ENCODE measurements at regions not wholly inside any gene's neighbourhood (a gene's known extent, or its start where the extent isn't known, plus 50 kb on each side); places are given as distances from the start of the nearest gene placed in this dataset.

- DNase-seq (ENCODE audit: unreplicated experiment), result no peak
- BruUV-seq (replicated peaks), result no TSS peak
- intact Hi-C loops (cut with micrococcal nuclease), result no loop called here
- Mint-ChIP-seq H3K36me3 (ENCODE audit: insufficient read depth, unreplicated experiment) (no peaks in the 10 kb centered on the region), H3K27ac (ENCODE audit: low read depth, unreplicated experiment) (no peak overlapping the region), H3K9me3 (ENCODE audit: unreplicated experiment) (no peaks in the 10 kb centered on the region), H3K27me3 (ENCODE audit: insufficient read depth, unreplicated experiment) (peaks cover 11% of the 10 kb centered on the region), H3K4me3 (ENCODE audit: unreplicated experiment) (no peak overlapping the region), H3K4me1 (ENCODE audit: insufficient read depth, unreplicated experiment) (peaks cover 7% of the 10 kb centered on the region)
- TF ChIP-seq CTCF (IDR thresholded peaks at IDR 0.05; ENCODE audit: unreplicated experiment), result no peak
- POLR2A ChIA-PET, result no interaction called here
- CTCF ChIA-PET, result interaction anchor here (0.7 kb wide), 1 partner anchor 27 kb away, joined by 3 read pairs; no protein-coding TSS in a partner anchor
Observed at GRCh38 chr15:69609776-69610175, 157.2 kb downstream of the RPLP1 start.

- ChIA-PET CTCF (interaction anchor here (0.7 kb wide), 1 partner anchor 27 kb away, joined by 3 read pairs; no protein-coding TSS in a partner anchor), POLR2A (no interaction called here)
- peaks cover 12% of the 10 kb centered on the region for H3K4me1 Mint-ChIP-seq (ENCODE audit: insufficient read depth, unreplicated experiment)
- no peaks in the 10 kb centered on the region for H3K9me3 Mint-ChIP-seq (ENCODE audit: unreplicated experiment)
- H3K36me3 Mint-ChIP-seq (ENCODE audit: insufficient read depth, unreplicated experiment), result no peaks in the 10 kb centered on the region
- intact Hi-C loops (cut with micrococcal nuclease), result no loop called here
- no peak for DNase-seq (ENCODE audit: unreplicated experiment)
- no peak overlapping the region for H3K4me3 Mint-ChIP-seq (ENCODE audit: unreplicated experiment)
- no TSS peak for BruUV-seq (replicated peaks)
- no peak overlapping the region for H3K27ac Mint-ChIP-seq (ENCODE audit: low read depth, unreplicated experiment)
- TF ChIP-seq CTCF (IDR thresholded peaks at IDR 0.05; ENCODE audit: unreplicated experiment), result no peak
- H3K27me3 Mint-ChIP-seq (ENCODE audit: insufficient read depth, unreplicated experiment), result peaks cover 11% of the 10 kb centered on the region
Observed at GRCh38 chr15:69610277-69610676, 157.7 kb downstream of the RPLP1 start.

GRCh38 chr15:69610858-69611257 is 158.2 kb downstream of the RPLP1 start:
- CTCF ChIA-PET, result no interaction called here
- DNase-seq (ENCODE audit: unreplicated experiment), result no peak

GRCh38 chr15:69612112-69612511 is 159.5 kb downstream of the RPLP1 start:
- POLR2A ChIA-PET, result no interaction called here
- Mint-ChIP-seq H3K4me3 (ENCODE audit: unreplicated experiment) (no peak overlapping the region), H3K27ac (ENCODE audit: low read depth, unreplicated experiment) (no peak overlapping the region), H3K9me3 (ENCODE audit: unreplicated experiment) (no peaks in the 10 kb centered on the region), H3K27me3 (ENCODE audit: insufficient read depth, unreplicated experiment) (peaks cover 9% of the 10 kb centered on the region), H3K36me3 (ENCODE audit: insufficient read depth, unreplicated experiment) (no peaks in the 10 kb centered on the region), H3K4me1 (ENCODE audit: insufficient read depth, unreplicated experiment) (peaks cover 20% of the 10 kb centered on the region)
- no peak for TF ChIP-seq CTCF (IDR thresholded peaks at IDR 0.05; ENCODE audit: unreplicated experiment)
- no peak for DNase-seq (ENCODE audit: unreplicated experiment)
- intact Hi-C loops (cut with micrococcal nuclease), result no loop called here
- no TSS peak for BruUV-seq (replicated peaks)
- CTCF ChIA-PET, result interaction anchor here (0.6 kb wide), 1 partner anchor 9 kb away, joined by 3 read pairs; no protein-coding TSS in a partner anchor

More at GRCh38 chr15:69610858-69611257, 158.2 kb downstream of the RPLP1 start:
- Mint-ChIP-seq H3K9me3 (ENCODE audit: unreplicated experiment) (no peaks in the 10 kb centered on the region), H3K27ac (ENCODE audit: low read depth, unreplicated experiment) (no peak overlapping the region), H3K36me3 (ENCODE audit: insufficient read depth, unreplicated experiment) (no peaks in the 10 kb centered on the region), H3K4me1 (ENCODE audit: insufficient read depth, unreplicated experiment) (peaks cover 17% of the 10 kb centered on the region), H3K4me3 (ENCODE audit: unreplicated experiment) (no peak overlapping the region), H3K27me3 (ENCODE audit: insufficient read depth, unreplicated experiment) (peaks cover 11% of the 10 kb centered on the region)
- intact Hi-C loops (cut with micrococcal nuclease), result no loop called here
- POLR2A ChIA-PET, result interaction anchor here (0.6 to 1.0 kb wide), 2 partner anchors 489 to 1160 kb away, joined by 3 read pairs; no protein-coding TSS in a partner anchor
- TF ChIP-seq CTCF (IDR thresholded peaks at IDR 0.05; ENCODE audit: unreplicated experiment), result no peak
- BruUV-seq (replicated peaks), result no TSS peak
